ENCODE measurements at regions not wholly inside any gene's neighbourhood (a gene's known extent, or its start where the extent isn't known, plus 50 kb on each side); places are given as distances from the start of the nearest gene placed in this dataset.
A peak's percentile ranks its signal among the peaks of the same experiment; 100 is the strongest.

DNA sequence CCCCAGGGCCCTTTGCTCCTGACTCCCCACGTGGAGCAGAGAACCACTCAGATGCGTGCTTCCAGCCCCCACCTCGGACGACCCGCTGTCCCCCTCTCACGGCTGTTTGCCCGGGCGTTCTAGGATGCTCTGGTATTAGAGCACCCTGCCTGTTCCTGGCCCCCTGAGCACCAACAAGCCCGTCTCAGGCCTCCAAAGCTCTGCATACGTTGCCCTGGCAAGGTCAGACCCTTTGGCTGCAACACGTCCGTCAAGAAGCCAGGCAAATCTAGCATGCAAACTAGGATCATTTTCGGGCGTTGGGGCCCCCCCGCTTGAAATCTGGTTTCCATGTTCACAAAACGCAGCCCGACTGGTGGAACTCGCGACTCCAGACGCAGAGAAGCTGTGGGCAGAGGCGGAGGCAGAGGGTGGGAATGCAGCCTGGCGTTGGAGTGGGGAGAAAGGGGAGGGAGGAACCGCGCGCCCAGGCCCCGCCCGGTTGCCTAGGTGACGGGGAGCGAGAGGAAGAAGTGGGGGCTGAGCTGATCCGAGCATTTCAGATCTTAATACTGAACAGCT, 86.2 kb upstream of the PIAS1 start:
- DNase-seq (ENCODE audit: low read depth, low spot score) (no peak), FAIRE-seq (no peak)
- no peak for TF ChIP-seq EZH2 (IDR thresholded peaks at IDR 0.05; ENCODE audit: low read length)
- TF ChIP-seq, protein P1, sequence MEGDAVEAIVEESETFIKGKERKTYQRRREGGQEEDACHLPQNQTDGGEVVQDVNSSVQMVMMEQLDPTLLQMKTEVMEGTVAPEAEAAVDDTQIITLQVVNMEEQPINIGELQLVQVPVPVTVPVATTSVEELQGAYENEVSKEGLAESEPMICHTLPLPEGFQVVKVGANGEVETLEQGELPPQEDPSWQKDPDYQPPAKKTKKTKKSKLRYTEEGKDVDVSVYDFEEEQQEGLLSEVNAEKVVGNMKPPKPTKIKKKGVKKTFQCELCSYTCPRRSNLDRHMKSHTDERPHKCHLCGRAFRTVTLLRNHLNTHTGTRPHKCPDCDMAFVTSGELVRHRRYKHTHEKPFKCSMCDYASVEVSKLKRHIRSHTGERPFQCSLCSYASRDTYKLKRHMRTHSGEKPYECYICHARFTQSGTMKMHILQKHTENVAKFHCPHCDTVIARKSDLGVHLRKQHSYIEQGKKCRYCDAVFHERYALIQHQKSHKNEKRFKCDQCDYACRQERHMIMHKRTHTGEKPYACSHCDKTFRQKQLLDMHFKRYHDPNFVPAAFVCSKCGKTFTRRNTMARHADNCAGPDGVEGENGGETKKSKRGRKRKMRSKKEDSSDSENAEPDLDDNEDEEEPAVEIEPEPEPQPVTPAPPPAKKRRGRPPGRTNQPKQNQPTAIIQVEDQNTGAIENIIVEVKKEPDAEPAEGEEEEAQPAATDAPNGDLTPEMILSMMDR (optimal IDR thresholded peaks at IDR 0.05 in 1 of 3, IDR thresholded peaks at IDR 0.05 in 1 of 3, conservative IDR thresholded peaks at IDR 0.05 in 1 of 3; ENCODE audit: extremely low read depth in 1 of 3, insufficient read depth in 2 of 3, low read length in 3 of 3): no peak
- peaks cover 7% of the 10 kb centered on the region for H3K4me1 ChIP-seq (ENCODE audit: control insufficient read depth, extremely low read depth, insufficient read depth, low read length)
- H3K27ac ChIP-seq (ENCODE audit: control insufficient read depth, insufficient read depth, low read length): no peak overlapping the region
- peak overlapping the region; percentile 84 for H3K4me2 ChIP-seq (ENCODE audit: control insufficient read depth, extremely low read depth, insufficient read depth, low read depth, low read length)
- H3K4me3 ChIP-seq (ENCODE audit: control insufficient read depth in 2 of 3, extremely low read depth in 1 of 3, insufficient read depth in 2 of 3, low read depth in 1 of 3, low read length in 3 of 3): peak overlapping the region; percentile 12 to 58 (median 31)
- peak overlapping the region; percentile 84 for H2AFZ ChIP-seq (ENCODE audit: control insufficient read depth, low read length)
- no peaks in the 10 kb centered on the region for H3K36me3 ChIP-seq (ENCODE audit: control insufficient read depth in 2 of 2, extremely low read depth in 1 of 2, insufficient read depth in 2 of 2, low read length in 2 of 2)
- no peaks in the 10 kb centered on the region for H4K20me1 ChIP-seq (ENCODE audit: control insufficient read depth, extremely low read depth, insufficient read depth, low read length)
- H3K27me3 ChIP-seq (ENCODE audit: control insufficient read depth, extremely low read depth, insufficient read depth, low read length): no peaks in the 10 kb centered on the region
- H3K79me2 ChIP-seq (ENCODE audit: control insufficient read depth, insufficient read depth, low read length): no peaks in the 10 kb centered on the region
- no peaks in the 10 kb centered on the region for H3K9me1 ChIP-seq (ENCODE audit: control insufficient read depth, extremely low read depth, insufficient read depth, low read length)
- no peaks in the 10 kb centered on the region for H3K9me3 ChIP-seq (ENCODE audit: control insufficient read depth, low read depth, low read length)
- peak overlapping the region; percentile 18 for H3K9ac ChIP-seq (ENCODE audit: control insufficient read depth, extremely low read depth, insufficient read depth, low read length)
- dilution Hi-C loops (cut with MboI; ENCODE audit: extremely low pct_ligation_motif_present, low sequenced_read_pairs): no loop called here

DNA sequence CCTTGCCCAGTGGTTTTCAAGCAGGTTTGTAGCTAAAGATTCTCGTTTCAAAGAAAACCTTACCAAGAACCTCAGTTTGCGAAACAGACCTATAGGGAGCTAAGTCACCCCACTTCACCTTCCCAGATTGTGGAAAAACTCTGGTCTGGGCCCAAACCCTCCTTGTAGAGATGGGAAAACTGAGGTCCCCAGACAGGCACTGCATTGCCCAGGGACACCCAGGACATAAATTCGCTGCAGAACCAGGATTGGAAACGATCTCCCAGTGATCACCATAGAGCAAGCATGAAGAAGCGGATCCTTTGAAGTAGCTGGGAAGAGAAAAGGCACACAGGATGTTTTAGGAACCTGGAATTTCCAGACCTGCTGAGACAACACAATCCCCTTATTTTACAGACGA, 85.6 kb upstream of the PIAS1 start:
- no peak for FAIRE-seq
- Histone ChIP-seq H3K27ac (ENCODE audit: control insufficient read depth, insufficient read depth, low read length) (no peak overlapping the region), H3K27me3 (ENCODE audit: control insufficient read depth, extremely low read depth, insufficient read depth, low read length) (no peaks in the 10 kb centered on the region), H3K9me3 (ENCODE audit: control insufficient read depth, low read depth, low read length) (no peaks in the 10 kb centered on the region), H3K4me3 (ENCODE audit: control insufficient read depth in 2 of 3, extremely low read depth in 1 of 3, insufficient read depth in 2 of 3, low read depth in 1 of 3, low read length in 3 of 3) (peak overlapping the region in 1 of 3 experiments; percentile 58), H4K20me1 (ENCODE audit: control insufficient read depth, extremely low read depth, insufficient read depth, low read length) (no peaks in the 10 kb centered on the region), H3K9ac (ENCODE audit: control insufficient read depth, extremely low read depth, insufficient read depth, low read length) (no peak overlapping the region), H3K4me1 (ENCODE audit: control insufficient read depth, extremely low read depth, insufficient read depth, low read length) (peaks cover 7% of the 10 kb centered on the region), H3K79me2 (ENCODE audit: control insufficient read depth, insufficient read depth, low read length) (no peaks in the 10 kb centered on the region), H3K9me1 (ENCODE audit: control insufficient read depth, extremely low read depth, insufficient read depth, low read length) (no peaks in the 10 kb centered on the region), H2AFZ (ENCODE audit: control insufficient read depth, low read length) (peak overlapping the region; percentile 84), H3K36me3 (ENCODE audit: control insufficient read depth in 2 of 2, extremely low read depth in 1 of 2, insufficient read depth in 2 of 2, low read length in 2 of 2) (no peaks in the 10 kb centered on the region), H3K4me2 (ENCODE audit: control insufficient read depth, extremely low read depth, insufficient read depth, low read depth, low read length) (peak overlapping the region; percentile 84)
- dilution Hi-C loops (cut with MboI; ENCODE audit: extremely low pct_ligation_motif_present, low sequenced_read_pairs): no loop called here
- TF ChIP-seq, protein P1 (optimal IDR thresholded peaks at IDR 0.05 in 1 of 3, IDR thresholded peaks at IDR 0.05 in 1 of 3, conservative IDR thresholded peaks at IDR 0.05 in 1 of 3; ENCODE audit: extremely low read depth in 1 of 3, insufficient read depth in 2 of 3, low read length in 3 of 3): no peak
- no peak for TF ChIP-seq EZH2 (IDR thresholded peaks at IDR 0.05; ENCODE audit: low read length)
- no peak for DNase-seq (ENCODE audit: low read depth, low spot score)
